DND-41 (cell line): ENCODE measurements at regions not wholly inside any gene's neighbourhood (a gene's known extent, or its start where the extent isn't known, plus 50 kb on each side); places are given as distances from the start of the nearest gene placed in this dataset.

Experiments used
- ATAC-seq: fragments of 200-7000 bp; cut with Tn5 transposase; 3 replicates; pipeline ENCODE4 v1.9.1; 2021; ENCODE audit warnings: low read depth; ENCODE audit not compliant: insufficient read depth
- DNase-seq: peaks from one replicate; pipeline ENCODE4 v3.0.0-alpha.2; 2020
- H2AFZ ChIP-seq: 2 replicates; pipeline ENCODE4 v1.6.0; 2012; ENCODE audit warnings: low read depth, low read length
- H3K27ac ChIP-seq: 2 replicates; pipeline ENCODE4 v1.5.1; 2012; ENCODE audit warnings: low read length, inconsistent platforms
- H3K27me3 ChIP-seq: fragments of 200-600 bp; sonication (generic); 2 replicates; pipeline ENCODE4 v1.6.0; 2012; ENCODE audit warnings: low read length, mild to moderate bottlenecking, inconsistent platforms; ENCODE audit not compliant: insufficient read depth, poor library complexity
- H3K36me3 ChIP-seq: 2 replicates; pipeline ENCODE4 v1.5.1; 2012; ENCODE audit warnings: low read length, inconsistent platforms; ENCODE audit not compliant: insufficient read depth
- H3K4me1 ChIP-seq: 2 replicates; pipeline ENCODE4 v1.5.1; 2012; ENCODE audit warnings: mild to moderate bottlenecking, low read length; ENCODE audit not compliant: insufficient read depth
- H3K4me2 ChIP-seq: 2 replicates; pipeline ENCODE4 v1.6.0; 2012; ENCODE audit warnings: mild to moderate bottlenecking, moderate library complexity, low read length, inconsistent platforms; ENCODE audit not compliant: insufficient read depth
- H3K4me3 ChIP-seq, 2 experiments: fragments of 200-600 bp in 1 of 2; shearing (Covaris generic) in 1 of 2; 2 replicates each; pipeline ENCODE4 v1.5.1; 2012 to 2016; ENCODE audit warnings: inconsistent platforms in 2 of 2, low read length in 2 of 2, mild to moderate bottlenecking in 2 of 2, low read depth in 1 of 2, moderate library complexity in 1 of 2
- H3K79me2 ChIP-seq: 2 replicates; pipeline ENCODE4 v1.6.0; 2012; ENCODE audit warnings: low read length, inconsistent platforms; ENCODE audit not compliant: insufficient read depth
- H3K9ac ChIP-seq: 2 replicates; pipeline ENCODE4 v1.6.0; 2012; ENCODE audit warnings: low read depth, mild to moderate bottlenecking, inconsistent platforms, low read length, moderate library complexity
- H3K9me3 ChIP-seq: 2 replicates; pipeline ENCODE4 v1.5.1; 2012; ENCODE audit warnings: low read length, moderate library complexity, mild to moderate bottlenecking, inconsistent platforms; ENCODE audit not compliant: insufficient read depth, severe bottlenecking
- H4K20me1 ChIP-seq: 2 replicates; pipeline ENCODE4 v1.6.0; 2012; ENCODE audit warnings: low read length; ENCODE audit not compliant: insufficient read depth
- CTCF ChIP-seq: IDR thresholded peaks from 2 replicates; pipeline ENCODE4 v1.5.1; 2012; ENCODE audit warnings: borderline replicate concordance, low read length, moderate library complexity, mild to moderate bottlenecking; ENCODE audit not compliant: poor library complexity, severe bottlenecking; ENCODE audit errors: extremely low read depth
- EZH2 ChIP-seq: IDR thresholded peaks from 3 replicates; pipeline ENCODE4 v1.6.1; 2012; ENCODE audit warnings: borderline replicate concordance, low read depth, mild to moderate bottlenecking, moderate library complexity, low read length, inconsistent platforms; ENCODE audit not compliant: severe bottlenecking

- TF ChIP-seq EZH2 (no peak), CTCF (no peak)
- H3K36me3 ChIP-seq, result no peaks in the 10 kb centered on the region
- no peaks in the 10 kb centered on the region for H3K4me1 ChIP-seq
Observed at GRCh38 chr5:130985776-130986175, 179.3 kb downstream of the HINT1 start.

GRCh38 chr5:130981663-130982062 is 183.4 kb downstream of the HINT1 start:
- no peak for TF ChIP-seq CTCF
- no peak overlapping the region for H3K9ac ChIP-seq
- no peak for DNase-seq

More at GRCh38 chr5:130985776-130986175, 179.3 kb downstream of the HINT1 start:
- no peak overlapping the region for H3K4me2 ChIP-seq
- H3K9me3 ChIP-seq, result peaks cover 4% of the 10 kb centered on the region
- DNase-seq (no peak), ATAC-seq (no peak)
- H3K27ac ChIP-seq, result no peak overlapping the region
- H3K27me3 ChIP-seq, result no peaks in the 10 kb centered on the region
- no peak overlapping the region for H3K4me3 ChIP-seq
- H3K9ac ChIP-seq, result no peak overlapping the region
- H4K20me1 ChIP-seq, result no peaks in the 10 kb centered on the region
- no peak overlapping the region for H2AFZ ChIP-seq
- no peaks in the 10 kb centered on the region for H3K79me2 ChIP-seq

GRCh38 chr5:130978475-130978874 is 186.6 kb downstream of the HINT1 start:
- no peak for DNase-seq
- no peaks in the 10 kb centered on the region for H3K36me3 ChIP-seq
- no peak overlapping the region for H3K4me3 ChIP-seq
- no peak overlapping the region for H2AFZ ChIP-seq
- no peak overlapping the region for H3K4me2 ChIP-seq
- no peaks in the 10 kb centered on the region for H3K79me2 ChIP-seq
- ATAC-seq, result no peak
- TF ChIP-seq CTCF (no peak), EZH2 (no peak)
- no peak overlapping the region for H3K27ac ChIP-seq
- no peak overlapping the region for H3K9ac ChIP-seq
- H4K20me1 ChIP-seq, result no peaks in the 10 kb centered on the region
- H3K4me1 ChIP-seq, result no peaks in the 10 kb centered on the region
- H3K9me3 ChIP-seq, result peaks cover 4% of the 10 kb centered on the region
- peaks cover under 1% of the 10 kb centered on the region for H3K27me3 ChIP-seq

More at GRCh38 chr5:130981663-130982062, 183.4 kb downstream of the HINT1 start:
- peaks cover 4% of the 10 kb centered on the region for H3K9me3 ChIP-seq
- H4K20me1 ChIP-seq, result no peaks in the 10 kb centered on the region
- H3K4me1 ChIP-seq, result no peaks in the 10 kb centered on the region
- H2AFZ ChIP-seq, result no peak overlapping the region
- no peaks in the 10 kb centered on the region for H3K36me3 ChIP-seq
- no peak for ATAC-seq
- H3K4me3 ChIP-seq, result no peak overlapping the region
- H3K27me3 ChIP-seq, result no peaks in the 10 kb centered on the region
- no peak overlapping the region for H3K27ac ChIP-seq
- no peaks in the 10 kb centered on the region for H3K79me2 ChIP-seq
- no peak overlapping the region for H3K4me2 ChIP-seq

- peaks cover 5% of the 10 kb centered on the region for H3K27me3 ChIP-seq
- H3K4me3 ChIP-seq, result no peak overlapping the region
- H4K20me1 ChIP-seq, result no peaks in the 10 kb centered on the region
- no peak overlapping the region for H2AFZ ChIP-seq
- H3K9me3 ChIP-seq, result no peaks in the 10 kb centered on the region
- ATAC-seq (no peak), DNase-seq (no peak)
- no peak overlapping the region for H3K4me2 ChIP-seq
- TF ChIP-seq CTCF (no peak), EZH2 (no peak)
- no peaks in the 10 kb centered on the region for H3K36me3 ChIP-seq
- no peak overlapping the region for H3K9ac ChIP-seq
- H3K27ac ChIP-seq, result no peak overlapping the region
- H3K79me2 ChIP-seq, result no peaks in the 10 kb centered on the region
- H3K4me1 ChIP-seq, result no peaks in the 10 kb centered on the region
Observed at GRCh38 chr5:130976493-130976892, 188.6 kb downstream of the HINT1 start.
